GM18861 (cell line): ENCODE measurements at regions not wholly inside any gene's neighbourhood (a gene's known extent, or its start where the extent isn't known, plus 50 kb on each side); places are given as distances from the start of the nearest gene placed in this dataset.
"Not testable (repeated sequence)": the region's sequence is repeated elsewhere in the genome, so short reads cannot be mapped to it uniquely, and the experiment has no call there.

Experiments
- ATAC-seq: cut with Tn5 transposase; IDR thresholded peaks from one replicate; pipeline ENCODE4 v1.9.1; 2021; ENCODE audit not compliant: unreplicated experiment

DNA sequence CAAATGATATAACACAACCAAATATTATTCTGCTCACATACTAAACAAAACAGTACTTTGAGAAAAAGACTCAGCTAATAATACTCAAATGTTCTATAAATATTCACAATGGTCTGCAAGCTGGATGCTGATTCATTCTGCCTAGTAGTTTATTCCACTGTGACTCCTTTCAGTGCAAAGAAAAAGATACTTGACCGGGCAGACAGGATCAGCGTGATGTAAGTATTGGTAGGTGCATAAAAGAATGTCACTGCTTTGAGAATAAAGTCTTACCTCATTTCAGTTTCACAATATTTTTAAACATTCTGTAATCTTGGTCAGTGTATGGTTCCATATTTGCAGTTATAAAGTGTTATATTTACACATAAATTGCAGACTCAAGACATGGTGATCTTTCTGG, 223.0 kb upstream of the NUDT12 start:
- no peak for ATAC-seq

DNA sequence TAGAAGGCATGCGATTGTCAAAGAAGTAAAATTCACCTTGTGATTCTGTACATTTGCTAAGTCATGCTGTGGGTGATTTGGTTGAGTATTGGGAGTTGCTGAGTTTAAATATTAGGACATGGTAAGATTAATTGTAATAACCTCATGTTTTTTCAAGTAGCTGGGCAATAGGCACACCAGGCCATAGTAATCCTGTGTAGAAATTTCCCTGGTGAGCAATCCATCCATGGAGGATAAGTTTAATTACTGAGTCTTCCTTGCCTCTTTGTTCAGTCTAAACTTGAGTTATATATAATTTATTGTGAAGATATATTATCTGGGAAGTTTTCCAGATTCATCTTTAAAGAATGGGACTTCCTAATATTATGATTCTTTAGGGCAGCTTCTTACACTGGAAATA, 221.1 kb upstream of the NUDT12 start:
- ATAC-seq, result no peak

DNA sequence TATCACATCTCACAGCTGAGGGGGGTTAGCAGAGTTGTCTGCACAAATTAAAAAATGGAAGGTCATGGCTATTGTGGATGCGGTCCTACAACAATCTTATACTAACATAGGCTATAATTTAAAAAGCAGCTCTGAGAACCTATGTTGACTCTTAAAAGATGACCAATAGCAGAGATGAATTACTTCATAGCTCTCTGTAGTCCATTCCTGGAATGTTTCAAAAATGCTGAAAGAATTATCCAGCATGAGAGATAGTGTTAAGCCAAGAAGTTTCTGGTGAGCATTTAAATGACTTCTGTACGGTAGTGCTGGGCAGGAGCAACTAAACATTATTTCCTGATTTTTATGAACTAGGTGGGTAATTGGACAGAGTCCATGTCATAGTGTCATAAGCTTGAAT, 218.2 kb upstream of the NUDT12 start:
- no peak for ATAC-seq

DNA sequence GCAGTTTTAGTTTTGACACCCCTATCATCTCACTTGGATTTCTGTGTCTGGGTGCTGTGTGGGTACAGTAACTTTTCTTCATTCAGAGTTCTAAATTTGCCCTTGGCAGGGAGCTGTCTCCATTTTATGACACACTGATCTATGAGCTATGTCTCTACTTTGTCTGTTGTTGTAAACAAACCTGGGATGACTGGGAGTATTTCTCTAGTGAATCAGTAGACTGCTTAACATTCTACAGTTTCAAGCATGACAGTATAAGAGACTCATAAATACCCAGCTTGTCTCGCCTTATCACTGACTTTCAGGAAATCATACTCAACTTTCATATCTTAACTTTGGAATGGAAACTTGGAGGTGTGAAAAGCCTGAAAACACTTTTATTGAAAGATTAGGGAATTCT, 212.1 kb upstream of the NUDT12 start:
- ATAC-seq, result no peak

DNA sequence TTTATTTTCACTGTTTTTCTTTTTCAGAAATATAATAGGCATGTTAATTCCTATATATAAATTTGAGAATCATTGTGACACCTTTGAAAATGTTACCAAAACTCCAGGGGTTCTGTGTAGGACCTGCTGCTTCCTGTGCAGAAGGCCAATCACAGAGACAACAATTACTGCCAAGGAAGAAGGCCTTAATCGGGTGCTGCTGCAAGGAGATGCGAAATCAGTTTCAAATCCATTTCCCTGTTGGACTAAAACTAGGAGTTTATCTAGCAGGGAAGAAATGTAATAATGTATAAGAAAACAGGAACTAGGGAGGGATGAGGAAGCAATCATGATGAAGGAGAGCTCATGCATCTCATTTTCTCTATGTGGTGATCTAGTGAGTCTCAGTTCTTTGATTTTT, 209.7 kb upstream of the NUDT12 start:
- ATAC-seq, result no peak

DNA sequence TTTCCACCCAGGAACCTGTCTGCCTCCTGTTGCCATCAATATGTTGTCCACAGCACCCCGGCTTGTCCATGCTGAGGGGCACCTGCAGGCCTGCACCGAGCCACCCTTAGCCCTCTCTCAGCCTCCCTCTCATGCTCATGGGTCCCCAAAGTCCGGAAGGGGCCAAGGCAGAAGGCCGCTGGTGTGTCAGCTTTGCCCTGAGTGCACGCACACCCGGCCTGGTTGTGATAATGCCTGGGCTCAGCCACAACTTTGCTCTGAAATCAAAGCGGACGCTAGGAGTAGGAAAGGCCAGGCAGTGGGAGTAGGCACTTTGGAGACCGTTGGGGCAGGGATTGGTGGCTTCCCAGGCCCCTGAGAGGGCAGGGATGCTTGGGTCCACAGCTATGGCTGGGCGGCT, 201.8 kb upstream of the NUDT12 start:
- no peak for ATAC-seq

DNA sequence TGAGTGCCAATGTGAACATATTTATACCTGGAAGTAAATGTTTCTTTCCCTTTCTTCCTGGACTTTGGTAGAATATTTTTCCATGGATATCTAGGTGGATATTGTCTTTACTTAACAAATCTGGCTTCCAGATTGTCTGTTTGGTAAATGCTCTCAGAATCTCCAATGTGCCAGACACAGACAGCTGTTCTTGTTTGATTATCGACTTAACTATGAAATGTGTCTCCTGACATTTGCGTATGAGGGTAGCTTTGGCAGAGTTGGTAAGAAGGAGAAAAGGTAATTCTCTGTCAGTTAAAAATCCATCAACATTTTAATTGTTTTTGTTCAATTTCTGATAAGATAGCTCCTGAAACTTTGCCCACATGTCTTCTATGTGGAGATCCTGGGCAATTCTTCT, 196.4 kb upstream of the NUDT12 start:
- no peak for ATAC-seq

DNA sequence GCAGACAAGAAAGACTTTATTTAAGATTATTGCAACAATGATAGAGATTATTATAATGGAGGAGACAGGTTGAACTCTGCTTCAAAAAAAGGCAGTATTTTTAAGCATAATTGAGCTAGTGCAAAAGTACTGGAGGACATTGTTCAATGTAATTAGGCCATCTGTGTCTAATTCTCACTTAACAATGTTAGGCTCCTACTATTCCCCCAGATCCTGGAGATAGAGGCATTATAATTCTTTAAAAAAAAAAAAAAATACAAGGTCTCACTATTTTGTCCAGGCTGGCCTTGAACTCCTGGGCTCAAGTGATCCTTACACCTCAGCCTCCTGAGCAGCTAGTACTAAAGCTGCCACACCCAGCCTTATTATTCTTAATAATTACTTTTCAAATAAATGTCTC, 193.4 kb upstream of the NUDT12 start:
- no peak for ATAC-seq

DNA sequence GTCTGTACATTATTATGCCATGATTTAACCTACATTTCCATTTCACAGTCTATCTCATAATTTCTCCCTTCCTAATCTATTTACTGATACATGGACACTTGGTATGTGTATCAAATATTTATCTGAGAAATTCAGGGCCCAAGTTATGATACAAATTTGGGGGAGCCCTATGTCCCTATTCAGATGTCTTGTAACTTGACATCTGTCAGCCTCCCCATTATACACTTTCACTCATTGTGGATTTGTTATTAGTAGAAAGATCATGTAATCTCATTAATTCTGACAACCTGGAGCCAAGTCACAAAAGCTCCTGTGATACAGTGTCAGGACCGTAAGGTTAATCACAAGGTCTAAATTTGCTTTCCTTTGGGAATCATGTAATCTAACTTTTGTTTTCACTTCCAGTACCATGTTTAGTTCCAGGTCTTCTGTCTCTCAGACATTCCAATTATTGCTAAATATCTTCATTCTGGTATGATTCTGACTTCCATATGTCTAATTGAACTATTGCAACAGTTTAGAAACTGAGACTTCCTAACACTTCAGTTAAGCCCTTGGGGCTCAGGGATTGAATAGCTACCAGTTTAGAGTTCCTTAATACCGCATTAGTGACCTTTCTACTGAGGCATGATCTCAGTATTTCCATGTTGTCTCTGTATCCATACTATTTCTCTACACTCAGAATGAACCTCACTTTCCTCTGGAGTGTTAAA, 182.9 kb upstream of the NUDT12 start:
- no peak for ATAC-seq

DNA sequence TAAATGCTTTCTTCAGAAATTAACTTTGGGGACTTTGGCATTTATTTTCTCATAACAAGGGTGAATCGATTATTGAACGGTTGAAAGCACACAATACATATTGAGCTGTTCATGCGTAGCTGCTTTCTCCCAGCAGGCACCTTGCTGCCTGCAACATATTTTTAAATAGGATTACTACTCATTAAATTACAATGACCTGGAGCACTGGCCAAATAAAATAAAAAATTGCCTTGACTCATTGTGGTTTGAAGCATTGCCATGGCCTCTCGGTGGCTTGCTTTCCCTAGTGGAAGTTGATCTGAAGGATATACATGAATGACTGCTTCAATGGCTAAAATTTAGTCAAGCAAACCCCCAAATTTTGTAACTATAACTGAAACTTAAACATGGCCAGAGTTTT, 181.6 kb upstream of the NUDT12 start:
- no peak for ATAC-seq

DNA sequence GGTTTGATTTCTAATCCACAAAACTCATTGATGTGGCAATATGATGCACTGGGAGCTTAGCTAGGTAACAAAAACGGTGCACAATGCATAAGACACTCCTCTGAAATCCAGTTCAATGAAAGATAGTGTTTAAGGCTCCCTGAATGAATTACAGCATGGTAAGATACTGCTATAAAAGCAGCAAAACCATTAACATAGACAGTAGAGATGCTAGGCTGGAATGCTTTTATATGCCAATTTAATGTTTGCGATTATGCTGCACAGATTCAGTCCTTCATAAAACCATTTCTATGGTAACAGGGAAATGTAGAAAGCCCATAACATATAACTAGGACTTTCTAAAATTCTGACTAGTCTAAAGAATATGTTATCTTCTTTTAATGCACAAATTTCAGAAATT, 180.8 kb upstream of the NUDT12 start:
- no peak for ATAC-seq

DNA sequence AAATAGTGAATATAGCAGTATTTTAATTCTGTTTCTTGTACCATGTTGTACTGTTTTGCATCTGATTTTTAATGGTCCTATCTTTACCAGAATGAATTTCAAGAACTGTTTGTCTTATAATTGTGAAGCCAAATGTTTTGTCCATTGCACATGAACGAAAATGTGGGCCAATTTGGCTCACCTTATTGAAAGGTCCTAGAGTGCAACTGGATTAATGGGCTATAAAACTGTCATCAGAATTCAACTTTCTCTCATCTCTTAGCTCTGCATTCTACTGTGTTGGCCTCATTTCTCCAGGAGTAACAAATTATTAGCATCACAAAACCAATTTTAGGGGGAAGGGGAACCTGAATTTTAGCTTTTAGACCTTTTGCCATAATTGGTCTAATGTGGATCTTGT, 179.4 kb upstream of the NUDT12 start:
- ATAC-seq, result no peak

DNA sequence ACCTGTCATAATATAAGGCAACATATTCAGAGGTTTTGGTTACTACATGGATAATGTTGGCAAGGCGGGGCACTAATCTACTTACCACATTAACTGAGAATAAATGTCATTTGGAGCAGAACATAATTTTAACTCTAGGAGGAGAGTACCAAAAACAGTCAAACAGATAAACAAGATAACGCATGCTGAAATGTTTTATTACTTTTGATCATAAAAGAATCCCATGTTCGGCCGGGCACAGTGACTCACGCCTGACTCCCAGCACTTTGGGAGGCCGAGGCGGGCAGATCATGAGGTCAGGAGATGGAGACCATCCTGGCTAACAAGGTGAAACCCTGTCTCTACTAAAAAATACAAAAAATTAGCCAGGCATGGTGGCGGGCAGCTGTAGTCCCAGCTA, 173.8 kb upstream of the NUDT12 start:
- not testable (repeated sequence) for ATAC-seq

DNA sequence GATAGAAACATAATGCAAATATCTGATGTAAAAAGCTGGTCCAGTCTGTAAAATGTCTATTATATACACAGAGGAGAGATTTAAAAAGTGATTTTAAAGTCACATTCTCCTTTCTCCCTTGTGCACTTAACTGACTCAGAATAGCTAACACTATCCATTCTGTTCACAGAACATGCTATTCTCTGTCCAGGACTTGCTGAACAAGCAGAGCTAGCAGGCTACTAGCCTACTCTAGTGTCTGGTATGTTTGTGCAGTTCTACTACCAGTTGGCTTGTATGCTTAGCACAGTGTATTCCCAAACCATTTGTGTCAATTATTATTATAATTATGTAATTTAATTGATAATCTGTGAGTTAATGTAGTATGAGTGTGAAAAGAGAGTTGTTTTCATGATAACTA, 161.7 kb upstream of the NUDT12 start:
- no peak for ATAC-seq

DNA sequence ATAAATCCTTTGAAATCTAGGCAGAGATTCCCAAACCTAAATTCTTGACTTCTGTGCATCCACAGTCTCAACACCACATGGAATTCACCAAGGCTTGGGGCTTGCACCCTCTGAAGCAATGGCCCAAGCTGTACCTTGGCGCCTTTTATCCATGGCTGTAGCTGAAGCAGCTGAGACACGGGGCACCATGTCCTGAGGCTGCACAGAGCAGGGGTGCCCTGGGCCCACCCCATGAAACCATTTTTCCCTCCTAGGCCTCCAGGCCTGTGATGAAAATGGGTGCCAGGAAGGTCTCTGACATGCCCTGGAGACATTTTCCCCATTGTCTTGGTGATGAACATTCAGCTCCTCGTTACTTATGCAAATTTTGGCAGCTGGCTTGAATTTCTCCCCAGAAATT, 158.6 kb upstream of the NUDT12 start:
- ATAC-seq, result no peak

DNA sequence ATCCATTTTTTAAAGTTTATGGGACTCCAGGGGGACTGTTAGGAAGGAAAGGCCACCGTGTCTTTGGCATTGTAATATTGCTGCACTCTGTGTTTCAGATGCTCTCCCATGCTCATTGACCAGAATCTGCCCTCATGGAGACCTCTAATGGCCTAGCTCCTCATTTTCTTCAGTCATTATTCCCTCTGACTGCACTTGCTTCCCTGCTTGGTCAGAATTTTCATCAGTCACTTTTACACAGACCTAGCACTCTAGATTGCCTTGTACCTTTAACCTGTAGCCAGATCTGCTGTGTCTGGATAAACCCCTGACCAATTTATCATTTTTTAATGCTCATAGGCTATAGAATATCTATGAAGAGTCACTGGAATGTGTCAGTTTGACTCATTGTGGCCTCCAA, 155.5 kb upstream of the NUDT12 start:
- ATAC-seq, result no peak

DNA sequence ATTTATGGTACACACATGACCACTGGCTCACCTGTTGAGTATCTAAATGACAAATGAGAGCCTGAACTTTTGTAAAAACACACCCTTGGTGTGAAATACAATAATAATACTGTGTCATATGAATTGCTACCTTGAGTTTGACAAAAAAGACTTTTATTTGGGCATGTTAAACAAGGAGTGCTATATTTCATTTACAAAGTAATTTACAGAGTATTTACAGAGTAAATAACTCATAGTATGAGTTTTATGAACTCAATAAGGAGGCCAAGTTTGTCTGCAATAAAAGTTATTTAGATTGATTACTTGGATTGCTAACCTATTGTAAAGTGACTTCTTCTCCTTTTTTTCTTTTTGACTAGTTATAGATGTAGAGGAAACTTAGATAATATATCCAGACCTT, 146.0 kb upstream of the NUDT12 start:
- no peak for ATAC-seq

DNA sequence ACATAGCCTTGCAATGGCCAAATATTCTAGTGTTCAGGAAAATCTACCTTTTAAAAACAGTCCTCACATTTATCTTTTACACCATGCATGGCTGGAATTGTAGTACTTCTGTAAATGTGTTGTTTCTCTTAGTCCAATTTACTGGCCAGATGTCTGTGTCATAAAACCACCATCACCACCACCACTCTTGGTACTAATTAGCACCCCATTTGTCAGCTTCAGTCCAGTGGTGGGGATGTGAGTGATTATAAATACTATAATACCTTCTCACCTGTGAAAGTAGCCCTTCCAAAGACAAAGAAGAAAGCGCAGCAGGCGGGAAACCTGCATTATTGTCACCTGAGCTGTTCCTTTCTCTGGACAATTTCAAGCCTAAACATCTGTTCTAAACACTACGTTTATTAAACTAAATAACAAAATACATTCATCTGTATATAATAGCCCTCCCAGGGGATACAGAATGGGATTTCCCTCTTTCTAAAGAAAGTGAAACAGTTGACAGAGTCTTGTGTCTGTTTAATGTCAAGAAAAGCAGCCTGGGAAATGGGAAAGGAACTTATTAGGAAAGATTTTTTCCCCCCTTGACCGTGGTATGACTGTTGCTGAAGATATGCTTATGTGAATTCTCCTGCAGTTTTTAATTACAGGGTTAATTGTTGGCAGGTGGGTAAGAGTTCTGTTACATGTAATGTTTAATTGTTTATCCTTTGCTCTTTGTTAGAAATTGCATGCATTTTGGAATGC, 144.5 kb upstream of the NUDT12 start:
- ATAC-seq, result no peak

DNA sequence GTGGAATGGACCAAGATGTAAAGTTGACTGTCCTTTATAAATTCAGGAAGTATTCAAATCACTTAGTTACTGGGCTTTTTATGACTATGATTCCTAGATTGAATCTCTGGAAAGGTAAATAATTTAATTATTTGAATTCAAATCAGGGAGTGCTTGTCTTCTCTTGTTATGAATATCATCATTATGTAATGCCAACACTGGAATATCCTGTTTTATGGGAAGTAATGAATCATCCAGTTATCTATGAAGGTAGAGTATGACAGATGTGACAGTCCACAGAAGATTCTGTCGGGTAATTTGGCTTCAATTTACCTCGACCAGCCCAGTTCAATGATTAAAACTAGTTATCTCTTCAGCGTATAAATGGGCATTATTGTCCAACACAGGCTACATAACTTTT, 141.0 kb upstream of the NUDT12 start:
- ATAC-seq, result no peak

DNA sequence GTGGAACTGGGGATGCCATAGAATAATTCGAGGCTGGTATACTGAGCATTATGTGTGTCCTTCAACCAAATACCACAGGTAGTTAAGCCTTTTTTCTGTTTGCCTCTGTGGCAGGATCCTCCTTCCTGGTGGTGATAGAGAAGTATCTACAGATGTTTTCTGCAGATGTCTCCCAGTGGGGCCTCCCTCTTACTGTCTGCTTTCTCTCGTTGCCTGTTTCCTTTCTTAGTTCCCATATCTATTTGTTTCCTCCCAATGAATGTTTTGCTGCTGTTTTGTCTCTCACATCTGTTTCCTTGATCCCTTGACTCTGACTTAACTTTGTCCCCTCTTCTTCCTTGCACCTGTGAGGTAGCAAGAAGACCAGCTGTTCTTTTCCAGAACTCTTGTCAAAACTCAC, 130.9 kb upstream of the NUDT12 start:
- ATAC-seq, result no peak

DNA sequence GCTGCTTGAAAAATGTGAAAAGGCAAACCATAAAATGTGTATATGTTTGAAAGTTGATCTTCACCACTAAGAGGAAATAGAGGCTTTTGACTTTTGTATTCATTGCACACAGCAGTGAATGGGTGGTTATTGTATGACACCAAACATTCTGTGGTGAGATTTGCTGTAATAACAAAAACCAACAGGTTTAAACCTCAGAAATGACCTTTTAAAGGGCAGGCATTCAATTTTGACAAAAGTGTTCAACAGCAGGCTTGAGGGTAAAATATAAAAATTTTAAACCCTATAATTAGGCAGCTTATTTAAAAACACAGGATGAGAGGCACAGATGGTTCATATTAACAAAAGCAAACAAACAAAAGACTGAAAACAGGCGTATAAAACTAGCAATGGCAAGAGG, 128.1 kb upstream of the NUDT12 start:
- no peak for ATAC-seq

DNA sequence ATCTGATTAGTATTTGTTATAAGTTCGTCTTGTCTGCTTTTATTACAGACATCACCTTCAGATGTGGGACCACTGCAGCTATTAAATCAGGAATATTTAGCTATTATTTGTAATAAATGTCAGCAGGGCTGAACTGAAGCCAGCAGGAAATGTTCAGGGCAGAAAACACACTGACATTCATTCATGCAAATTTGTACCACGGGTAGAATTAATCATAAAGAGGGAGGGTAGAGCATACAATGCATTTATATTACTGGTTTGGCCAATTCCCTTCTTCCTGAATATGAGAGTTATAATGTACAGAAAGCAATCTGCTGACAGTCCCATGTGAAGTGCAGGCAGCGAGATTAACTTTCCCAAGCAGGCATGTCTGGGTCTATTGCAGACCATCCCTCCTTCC, 117.3 kb upstream of the NUDT12 start:
- no peak for ATAC-seq

DNA sequence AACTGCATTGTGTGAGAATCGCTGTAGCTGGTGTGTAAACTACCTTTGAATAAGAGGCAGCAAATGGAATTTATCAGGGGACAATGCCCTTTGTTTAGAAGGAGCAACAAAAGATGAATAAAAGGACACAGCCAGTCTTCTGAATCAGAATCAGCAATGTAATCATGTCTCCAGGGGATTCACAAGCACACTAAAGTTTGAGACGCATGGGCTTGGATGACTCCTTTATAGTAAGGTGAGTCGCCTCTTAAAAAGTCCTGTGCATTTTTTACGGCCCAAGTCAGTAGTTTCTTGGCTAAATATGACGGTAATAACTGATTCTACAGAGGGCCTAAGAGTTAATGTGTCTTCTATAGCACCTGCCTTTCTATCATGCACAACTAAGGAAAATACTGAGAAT, 113.6 kb upstream of the NUDT12 start:
- not testable (repeated sequence) for ATAC-seq
